OCI-LY7 (cell line): ENCODE measurements at regions not wholly inside any gene's neighbourhood (a gene's known extent, or its start where the extent isn't known, plus 50 kb on each side); places are given as distances from the start of the nearest gene placed in this dataset.

Experiments used
- BruUV-seq: library from RNA; stranded (reverse); fragments of 400-500 nt; replicated peaks from 2 replicates; lab custom pipeline; 2021; lab: Mats Ljungman, UMichigan
- CTCF ChIA-PET: fragments of 300-600 bp; sonication (Branson Sonifier 250); formaldehyde crosslinking; loops from one replicate; lab custom pipeline; 2022; ENCODE audit warnings: antibody characterized with exemption; ENCODE audit not compliant: unreplicated experiment; lab: Charles Lee
- POLR2A ChIA-PET: fragments of 300-600 bp; sonication (Branson Sonifier 250); formaldehyde crosslinking; loops from one replicate; lab custom pipeline; 2022; ENCODE audit warnings: antibody characterized with exemption; lab: Charles Lee
- DNase-seq: peaks from one replicate; pipeline ENCODE4 v3.0.0-alpha.2; 2015; ENCODE audit warnings: low spot score
- H2AFZ ChIP-seq: fragments of 200-600 bp; sonication (generic), shearing (Covaris generic); 2 replicates; pipeline ENCODE4 v1.6.1; 2014; ENCODE audit warnings: mild to moderate bottlenecking, antibody characterized with exemption, low read length, moderate library complexity
- H3K27ac ChIP-seq: fragments of 200-600 bp; sonication (generic); 2 replicates; pipeline ENCODE4 v1.5.1; 2014; ENCODE audit warnings: mixed run types, low read depth, mild to moderate bottlenecking, moderate library complexity, low read length, inconsistent platforms; ENCODE audit not compliant: poor library complexity, severe bottlenecking
- H3K36me3 ChIP-seq: fragments of 200-600 bp; sonication (generic); 2 replicates; pipeline ENCODE4 v1.6.1; 2014; ENCODE audit warnings: mild to moderate bottlenecking, antibody characterized with exemption, low read length, moderate library complexity, mixed read lengths; ENCODE audit not compliant: insufficient read depth
- H3K4me1 ChIP-seq: fragments of 200-600 bp; sonication (generic); 2 replicates; pipeline ENCODE4 v1.5.1; 2014; ENCODE audit warnings: mild to moderate bottlenecking, low read length; ENCODE audit not compliant: insufficient read depth, poor library complexity, severe bottlenecking
- H3K4me2 ChIP-seq: fragments of 200-600 bp; sonication (generic); 2 replicates; pipeline ENCODE4 v1.6.1; 2014; ENCODE audit warnings: mild to moderate bottlenecking, low read length
- H3K4me3 ChIP-seq: fragments of 200-600 bp; sonication (generic); 2 replicates; pipeline ENCODE4 v1.5.1; 2014; ENCODE audit warnings: mild to moderate bottlenecking, low read depth, low read length; ENCODE audit not compliant: poor library complexity, severe bottlenecking
- H3K79me2 ChIP-seq: fragments of 200-600 bp; sonication (generic); 2 replicates; pipeline ENCODE4 v1.6.1; 2016; ENCODE audit warnings: low read depth, mild to moderate bottlenecking, low read length, moderate library complexity, mixed read lengths; ENCODE audit not compliant: insufficient read depth
- H3K9me2 ChIP-seq: fragments of 200-600 bp; sonication (generic); 2 replicates; pipeline ENCODE4 v1.6.1; 2016; ENCODE audit warnings: mild to moderate bottlenecking, low read length, mixed read lengths; ENCODE audit not compliant: insufficient read depth
- H3K9me3 ChIP-seq: fragments of 200-600 bp; sonication (generic); 2 replicates; pipeline ENCODE4 v1.6.1; 2014; ENCODE audit warnings: mild to moderate bottlenecking, mixed run types, low read length, mixed read lengths
- H4K20me1 ChIP-seq: fragments of 200-600 bp; sonication (generic); 2 replicates; pipeline ENCODE4 v1.6.1; 2014; ENCODE audit warnings: mild to moderate bottlenecking, antibody characterized with exemption, low read length, moderate library complexity, mixed read lengths; ENCODE audit not compliant: insufficient read depth
- EZH2phosphoT487 ChIP-seq: fragments of 200-600 bp; sonication (generic); IDR thresholded peaks from 2 replicates; pipeline ENCODE4 v1.6.1; 2018; ENCODE audit warnings: low read depth, borderline replicate concordance, mild to moderate bottlenecking, mixed run types, antibody characterized with exemption, low read length, moderate library complexity, mixed read lengths
- intact Hi-C: fragments of 100-400 bp; cut with micrococcal nuclease; formaldehyde crosslinking; loops from one replicate; pipeline ENCODE4 v1.10.0; 2022; ENCODE audit not compliant: unreplicated experiment
- TF ChIP-seq, protein P1 (sequence below): fragments of 200-600 bp; sonication (generic); conservative IDR thresholded peaks from 2 replicates; pipeline ENCODE4 v1.5.1; 2014; ENCODE audit warnings: mild to moderate bottlenecking, antibody characterized with exemption, low read length, moderate library complexity, mixed read lengths

GRCh38 chr2:67982956-67983355, 79.8 kb downstream of the C1D start:
- TF ChIP-seq EZH2phosphoT487, result no peak
- TF ChIP-seq, protein P1, sequence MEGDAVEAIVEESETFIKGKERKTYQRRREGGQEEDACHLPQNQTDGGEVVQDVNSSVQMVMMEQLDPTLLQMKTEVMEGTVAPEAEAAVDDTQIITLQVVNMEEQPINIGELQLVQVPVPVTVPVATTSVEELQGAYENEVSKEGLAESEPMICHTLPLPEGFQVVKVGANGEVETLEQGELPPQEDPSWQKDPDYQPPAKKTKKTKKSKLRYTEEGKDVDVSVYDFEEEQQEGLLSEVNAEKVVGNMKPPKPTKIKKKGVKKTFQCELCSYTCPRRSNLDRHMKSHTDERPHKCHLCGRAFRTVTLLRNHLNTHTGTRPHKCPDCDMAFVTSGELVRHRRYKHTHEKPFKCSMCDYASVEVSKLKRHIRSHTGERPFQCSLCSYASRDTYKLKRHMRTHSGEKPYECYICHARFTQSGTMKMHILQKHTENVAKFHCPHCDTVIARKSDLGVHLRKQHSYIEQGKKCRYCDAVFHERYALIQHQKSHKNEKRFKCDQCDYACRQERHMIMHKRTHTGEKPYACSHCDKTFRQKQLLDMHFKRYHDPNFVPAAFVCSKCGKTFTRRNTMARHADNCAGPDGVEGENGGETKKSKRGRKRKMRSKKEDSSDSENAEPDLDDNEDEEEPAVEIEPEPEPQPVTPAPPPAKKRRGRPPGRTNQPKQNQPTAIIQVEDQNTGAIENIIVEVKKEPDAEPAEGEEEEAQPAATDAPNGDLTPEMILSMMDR, result no peak
- no peaks in the 10 kb centered on the region for H3K9me2 ChIP-seq
- BruUV-seq, result no TSS peak
- ChIA-PET POLR2A (no interaction called here), CTCF (no interaction called here)
- no peaks in the 10 kb centered on the region for H3K36me3 ChIP-seq
- no peaks in the 10 kb centered on the region for H3K9me3 ChIP-seq
- no peak overlapping the region for H3K27ac ChIP-seq
- H2AFZ ChIP-seq, result no peak overlapping the region
- intact Hi-C loops, result no loop called here
- H3K4me3 ChIP-seq, result no peak overlapping the region
- H4K20me1 ChIP-seq, result no peaks in the 10 kb centered on the region
- no peaks in the 10 kb centered on the region for H3K4me1 ChIP-seq
- no peak for DNase-seq
- no peaks in the 10 kb centered on the region for H3K79me2 ChIP-seq
- no peak overlapping the region for H3K4me2 ChIP-seq

- Histone ChIP-seq H4K20me1 (no peaks in the 10 kb centered on the region), H3K79me2 (no peaks in the 10 kb centered on the region), H3K4me3 (no peak overlapping the region), H3K4me2 (no peak overlapping the region), H3K9me2 (no peaks in the 10 kb centered on the region), H3K27ac (no peak overlapping the region), H2AFZ (no peak overlapping the region), H3K9me3 (no peaks in the 10 kb centered on the region), H3K4me1 (no peaks in the 10 kb centered on the region), H3K36me3 (no peaks in the 10 kb centered on the region)
- TF ChIP-seq, protein P1, result no peak
- TF ChIP-seq EZH2phosphoT487, result no peak
- no peak for DNase-seq
- ChIA-PET POLR2A (interaction anchor here (0.6 kb wide), 1 partner anchor 311 kb away, joined by 3 read pairs; no protein-coding TSS in a partner anchor), CTCF (no interaction called here)
- no TSS peak for BruUV-seq
- intact Hi-C loops, result no loop called here
Measured at GRCh38 chr2:67984600-67984999, 78.2 kb downstream of the C1D start.

DNA sequence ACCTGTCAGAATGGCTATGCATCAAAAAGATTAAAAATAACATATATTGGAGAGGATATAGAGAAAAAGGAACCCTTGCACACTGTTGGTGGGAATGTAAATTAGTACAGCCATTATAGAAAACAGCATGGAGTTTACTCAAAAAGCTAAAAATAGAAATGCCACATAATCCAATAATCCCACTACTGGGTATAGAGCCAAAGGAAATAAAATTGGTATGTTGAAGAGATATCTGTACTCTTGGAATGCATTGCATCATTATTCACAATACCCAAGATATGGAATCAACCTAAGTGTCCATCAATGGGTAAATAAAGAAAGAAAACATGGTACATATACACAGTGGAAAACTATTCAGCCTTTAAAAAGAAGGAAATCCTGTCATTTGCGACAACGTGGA, 77.2 kb downstream of the C1D start:
- no peaks in the 10 kb centered on the region for H3K79me2 ChIP-seq
- no TSS peak for BruUV-seq
- no peak overlapping the region for H2AFZ ChIP-seq
- no peaks in the 10 kb centered on the region for H4K20me1 ChIP-seq
- H3K4me2 ChIP-seq, result no peak overlapping the region
- no peak overlapping the region for H3K4me3 ChIP-seq
- H3K36me3 ChIP-seq, result no peaks in the 10 kb centered on the region
- H3K9me2 ChIP-seq, result no peaks in the 10 kb centered on the region
- intact Hi-C loops, result no loop called here
- ChIA-PET CTCF (no interaction called here), POLR2A (interaction anchor here (0.7 to 1.1 kb wide), 2 partner anchors 12 to 35 kb away, joined by 3 read pairs; no protein-coding TSS in a partner anchor)
- no peak overlapping the region for H3K27ac ChIP-seq
- H3K4me1 ChIP-seq, result no peaks in the 10 kb centered on the region
- H3K9me3 ChIP-seq, result no peaks in the 10 kb centered on the region
- TF ChIP-seq, protein P1, result no peak
- TF ChIP-seq EZH2phosphoT487, result no peak
- no peak for DNase-seq
